ENCODE measurements at regions not wholly inside any gene's neighbourhood (a gene's known extent, or its start where the extent isn't known, plus 50 kb on each side); places are given as distances from the start of the nearest gene placed in this dataset.

DNA sequence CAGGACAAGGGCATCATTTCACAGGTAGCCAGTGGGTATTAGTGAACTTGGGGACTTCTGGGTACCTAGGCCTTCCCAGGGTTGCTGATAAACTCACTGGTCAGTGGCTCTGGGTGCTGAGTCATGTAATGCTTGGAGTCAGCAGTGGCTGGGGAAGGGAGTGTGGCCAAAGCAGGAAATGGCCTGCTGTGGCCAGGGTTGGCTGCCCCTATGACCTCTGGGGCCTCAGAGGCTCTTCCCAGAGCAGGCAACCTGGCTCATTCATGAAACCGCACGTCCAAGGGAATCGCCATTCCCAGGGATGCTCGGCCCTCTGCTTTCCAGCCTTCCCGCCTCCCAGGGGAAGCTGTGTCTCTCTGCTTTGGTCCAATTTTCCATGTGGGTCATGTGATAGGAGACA is 294.9 kb downstream of the DYSF start (continued):
- TF ChIP-seq, protein P1, sequence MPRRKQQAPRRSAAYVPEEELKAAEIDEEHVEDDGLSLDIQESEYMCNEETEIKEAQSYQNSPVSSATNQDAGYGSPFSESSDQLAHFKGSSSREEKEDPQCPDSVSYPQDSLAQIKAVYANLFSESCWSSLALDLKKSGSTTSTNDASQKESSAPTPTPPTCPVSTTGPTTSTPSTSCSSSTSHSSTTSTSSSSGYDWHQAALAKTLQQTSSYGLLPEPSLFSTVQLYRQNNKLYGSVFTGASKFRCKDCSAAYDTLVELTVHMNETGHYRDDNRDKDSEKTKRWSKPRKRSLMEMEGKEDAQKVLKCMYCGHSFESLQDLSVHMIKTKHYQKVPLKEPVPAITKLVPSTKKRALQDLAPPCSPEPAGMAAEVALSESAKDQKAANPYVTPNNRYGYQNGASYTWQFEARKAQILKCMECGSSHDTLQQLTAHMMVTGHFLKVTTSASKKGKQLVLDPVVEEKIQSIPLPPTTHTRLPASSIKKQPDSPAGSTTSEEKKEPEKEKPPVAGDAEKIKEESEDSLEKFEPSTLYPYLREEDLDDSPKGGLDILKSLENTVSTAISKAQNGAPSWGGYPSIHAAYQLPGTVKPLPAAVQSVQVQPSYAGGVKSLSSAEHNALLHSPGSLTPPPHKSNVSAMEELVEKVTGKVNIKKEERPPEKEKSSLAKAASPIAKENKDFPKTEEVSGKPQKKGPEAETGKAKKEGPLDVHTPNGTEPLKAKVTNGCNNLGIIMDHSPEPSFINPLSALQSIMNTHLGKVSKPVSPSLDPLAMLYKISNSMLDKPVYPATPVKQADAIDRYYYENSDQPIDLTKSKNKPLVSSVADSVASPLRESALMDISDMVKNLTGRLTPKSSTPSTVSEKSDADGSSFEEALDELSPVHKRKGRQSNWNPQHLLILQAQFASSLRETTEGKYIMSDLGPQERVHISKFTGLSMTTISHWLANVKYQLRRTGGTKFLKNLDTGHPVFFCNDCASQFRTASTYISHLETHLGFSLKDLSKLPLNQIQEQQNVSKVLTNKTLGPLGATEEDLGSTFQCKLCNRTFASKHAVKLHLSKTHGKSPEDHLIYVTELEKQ (CRISPR knock-in tag; IDR thresholded peaks at IDR 0.05) = no peak
- TF ChIP-seq KDM5B (IDR thresholded peaks at IDR 0.05; ENCODE audit: insufficient replicate concordance, low read depth, low read length) = no peak
- TF ChIP-seq NFXL1 (CRISPR knock-in tag; IDR thresholded peaks at IDR 0.05) = no peak
- no peak for TF ChIP-seq MCM2 (IDR thresholded peaks at IDR 0.05; ENCODE audit: low read depth)
- TF ChIP-seq KAT2B (IDR thresholded peaks at IDR 0.05; ENCODE audit: low read depth, low read length) = no peak
- no peak for TF ChIP-seq VEZF1 (CRISPR knock-in tag; IDR thresholded peaks at IDR 0.05)
- TF ChIP-seq STAT6 (CRISPR knock-in tag; IDR thresholded peaks at IDR 0.05) = no peak
- TF ChIP-seq MTA3 (IDR thresholded peaks at IDR 0.05; ENCODE audit: borderline replicate concordance) = 0 out of 2 replicates have a peak, but pooled peaks have one; percentile 55
- TF ChIP-seq ZNF707 (CRISPR knock-in tag; conservative IDR thresholded peaks at IDR 0.05) = no peak
- no peak for TF ChIP-seq NFRKB (IDR thresholded peaks at IDR 0.05; ENCODE audit: low read depth)
- no peak for TF ChIP-seq PRMT5 (CRISPR knock-in tag; IDR thresholded peaks at IDR 0.05)
- no peak for TF ChIP-seq NFATC3 (IDR thresholded peaks at IDR 0.05)
- TF ChIP-seq ZNF696 (CRISPR knock-in tag; conservative IDR thresholded peaks at IDR 0.05) = no peak
- no peak for TF ChIP-seq ZNF239 (CRISPR knock-in tag; IDR thresholded peaks at IDR 0.05)
- no peak for TF ChIP-seq KHSRP (IDR thresholded peaks at IDR 0.05)
- no peak for TF ChIP-seq RBM22 (IDR thresholded peaks at IDR 0.05; ENCODE audit: low read depth, low read length, poor library complexity, severe bottlenecking)
- TF ChIP-seq ZNF586 (CRISPR knock-in tag; conservative IDR thresholded peaks at IDR 0.05) = no peak
- TF ChIP-seq ETV5 (CRISPR knock-in tag; IDR thresholded peaks at IDR 0.05; ENCODE audit: low read depth) = 0 out of 2 replicates have a peak, but pooled peaks have one; percentile 21
- no peak for TF ChIP-seq ZNF280A (IDR thresholded peaks at IDR 0.05; ENCODE audit: low read depth, partially characterized antibody)
- 0 out of 2 replicates have a peak, but pooled peaks have one; percentile 51 for TF ChIP-seq ZNF766 (CRISPR knock-in tag; conservative IDR thresholded peaks at IDR 0.05)
- TF ChIP-seq C11orf30 (IDR thresholded peaks at IDR 0.05; ENCODE audit: low read depth) = peak; percentile 96
- peak; percentile 48 for TF ChIP-seq ZFX (CRISPR knock-in tag; IDR thresholded peaks at IDR 0.05)

All from K562 (cell line).